DMS114 treated with DMSO at 0.1 percent for 48 hours (cell line): ENCODE measurements at regions not wholly inside any gene's neighbourhood (a gene's known extent, or its start where the extent isn't known, plus 50 kb on each side); places are given as distances from the start of the nearest gene placed in this dataset.

Source experiments
- DNase-seq: peaks from one replicate; lab custom pipeline; 2025; ENCODE audit not compliant: unreplicated experiment; lab: John Stamatoyannopoulos, UW

- DNase-seq: no peak
Measured at GRCh38 chr14:104290058-104290667, 151.8 kb downstream of the KIF26A start.

DNA sequence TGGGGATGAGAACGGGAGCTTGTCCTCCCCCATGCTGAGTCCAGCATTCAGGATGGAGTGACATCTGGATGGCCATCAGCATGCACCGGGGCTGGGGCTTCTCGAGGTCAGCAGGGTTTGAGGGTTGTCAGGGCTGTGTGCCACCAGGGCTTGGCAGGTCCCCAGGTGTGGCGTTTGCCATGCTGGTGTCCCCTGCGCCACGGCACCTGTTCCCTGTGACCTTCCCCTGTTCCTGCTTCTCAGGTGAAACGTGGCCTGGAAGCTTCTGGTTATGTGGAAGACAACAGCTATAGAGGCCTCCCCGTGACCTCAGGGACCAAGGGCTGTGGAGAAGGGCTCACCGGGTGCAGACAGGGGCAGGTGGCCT lies 152.4 kb downstream of the KIF26A start:
- no peak for DNase-seq

- DNase-seq: no peak
Measured at GRCh38 chr14:104291123-104292000, 153.0 kb downstream of the KIF26A start.

DNA sequence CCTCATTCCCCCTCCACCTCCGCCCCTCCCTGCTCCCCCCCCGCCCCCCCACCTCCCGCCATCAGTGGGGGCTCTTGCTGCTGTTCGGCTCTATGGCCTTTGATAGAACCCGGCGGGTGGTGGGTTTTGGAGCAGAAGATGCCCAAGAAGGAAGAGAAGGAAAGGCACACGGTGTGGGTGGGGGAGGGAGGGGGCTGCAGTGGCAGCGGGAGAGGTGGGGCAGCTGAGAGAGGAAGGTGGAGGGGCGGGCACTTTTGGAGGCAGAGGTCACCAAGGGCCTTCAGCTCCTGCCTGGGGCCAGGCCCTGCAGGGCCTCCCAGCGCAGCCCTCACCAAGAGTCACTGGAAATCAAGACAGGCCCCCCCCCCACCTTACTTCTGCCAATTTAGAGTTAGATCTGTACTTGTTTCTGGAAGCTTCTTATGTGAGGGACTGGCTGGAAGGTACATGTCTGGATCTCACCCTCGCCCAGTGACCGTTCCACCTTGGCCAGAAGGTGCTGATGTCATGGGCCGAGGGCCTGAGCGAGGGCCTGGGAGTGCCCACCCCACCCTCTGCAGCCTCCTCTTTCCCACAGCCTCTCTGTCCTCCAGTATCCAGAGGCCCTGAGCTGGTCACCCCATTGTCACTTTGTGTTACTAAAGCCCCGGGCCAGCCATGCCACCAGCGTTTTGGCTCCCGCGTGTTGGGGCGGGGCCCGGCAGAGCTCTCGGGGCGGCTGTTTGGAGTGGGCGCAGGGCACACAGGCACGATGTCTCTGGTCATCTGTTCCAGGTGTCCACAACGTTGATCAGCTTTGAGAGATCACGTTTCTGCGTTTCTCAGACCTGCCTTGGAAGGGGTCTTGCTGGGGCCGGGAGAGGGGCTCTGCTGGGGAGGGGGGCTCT lies 153.9 kb downstream of the KIF26A start:
- no peak for DNase-seq

DNA sequence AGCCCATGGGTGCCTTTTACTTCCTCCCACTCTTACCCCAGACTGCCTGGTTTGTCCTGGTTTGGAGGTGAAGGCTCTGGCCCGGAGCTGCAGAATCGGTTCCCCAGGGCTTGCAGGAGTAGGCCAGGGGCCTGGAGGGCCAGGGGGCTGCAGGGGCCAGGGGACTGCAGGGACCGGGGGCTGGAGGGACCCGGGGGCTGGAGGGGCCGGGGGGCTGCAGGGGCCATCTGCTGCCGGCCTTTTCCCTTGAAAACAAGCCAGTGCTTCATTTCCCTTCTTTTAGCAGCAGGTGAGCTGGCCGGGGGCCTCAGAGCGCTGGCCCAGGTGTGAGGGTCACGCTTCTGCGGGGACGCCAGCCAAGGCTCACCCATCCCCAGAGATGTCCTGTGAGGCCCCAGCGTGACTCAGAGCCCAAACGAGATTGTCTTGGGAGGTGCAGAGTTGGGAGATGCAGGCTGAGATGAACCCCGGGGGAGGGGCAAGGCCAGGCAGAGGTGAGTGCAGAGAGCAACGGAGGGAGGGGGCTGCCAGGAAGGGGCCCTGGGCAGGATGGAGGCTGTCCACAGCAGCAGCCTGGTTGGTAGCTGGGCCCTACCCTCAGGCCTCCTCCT lies 154.9 kb downstream of the KIF26A start:
- no peak for DNase-seq

GRCh38 chr14:104293851-104294627 lies 155.7 kb downstream of the KIF26A start:
- DNase-seq: no peak

DNA sequence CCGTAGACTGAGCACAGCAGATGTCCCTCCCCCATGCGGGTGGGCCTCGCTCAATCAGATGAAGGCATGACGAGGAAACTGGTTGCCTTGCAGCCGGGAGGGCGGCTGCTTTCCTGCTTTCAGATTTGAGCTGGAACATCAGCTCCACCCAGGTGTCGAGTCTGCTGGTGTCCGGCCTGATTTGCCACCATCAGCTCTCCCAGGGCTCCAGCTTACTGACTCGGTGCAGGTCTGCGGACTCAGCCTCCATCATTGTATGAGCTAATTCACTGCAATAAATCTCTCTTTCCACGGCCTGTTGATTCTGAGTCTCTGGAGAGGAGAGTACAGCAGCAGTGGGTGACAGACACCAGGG lies 156.2 kb downstream of the KIF26A start:
- DNase-seq: no peak

DNA sequence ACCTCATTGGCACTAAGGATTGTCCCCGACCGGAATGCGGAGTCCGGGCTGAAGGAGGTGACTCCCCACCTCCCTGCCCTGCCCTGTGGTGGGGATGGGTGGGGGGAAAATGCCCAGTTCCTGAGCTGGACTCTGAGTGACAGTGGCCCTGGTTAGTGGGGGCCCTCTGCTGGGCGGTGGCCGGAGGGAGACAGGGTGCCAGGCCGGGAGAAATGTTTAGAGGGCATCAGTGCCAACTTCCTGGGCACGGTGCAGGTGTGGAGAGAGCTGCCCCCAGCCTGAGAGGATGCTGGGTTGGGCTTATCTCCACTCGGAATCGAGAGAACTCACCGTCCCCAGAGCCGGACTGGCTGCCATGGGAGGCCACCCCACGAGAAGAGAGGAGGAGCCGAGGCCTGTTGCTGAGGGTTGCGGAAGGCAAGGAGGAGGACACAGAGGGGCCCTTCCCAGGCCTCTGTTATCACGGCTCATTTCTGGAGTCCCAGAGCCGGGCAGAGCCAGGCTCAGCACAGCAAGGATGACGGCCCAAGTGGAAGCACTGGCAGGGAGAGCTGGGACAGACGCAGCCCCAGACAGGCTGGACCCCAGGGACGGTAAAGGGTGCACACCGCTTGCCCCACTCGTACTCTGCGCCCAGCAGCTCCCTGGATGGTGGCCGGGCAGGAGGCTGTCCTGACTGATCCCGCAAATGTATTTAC lies 156.7 kb downstream of the KIF26A start:
- no peak for DNase-seq

- no peak for DNase-seq
Measured at GRCh38 chr14:104295681-104296387, 157.4 kb downstream of the KIF26A start.

DNA sequence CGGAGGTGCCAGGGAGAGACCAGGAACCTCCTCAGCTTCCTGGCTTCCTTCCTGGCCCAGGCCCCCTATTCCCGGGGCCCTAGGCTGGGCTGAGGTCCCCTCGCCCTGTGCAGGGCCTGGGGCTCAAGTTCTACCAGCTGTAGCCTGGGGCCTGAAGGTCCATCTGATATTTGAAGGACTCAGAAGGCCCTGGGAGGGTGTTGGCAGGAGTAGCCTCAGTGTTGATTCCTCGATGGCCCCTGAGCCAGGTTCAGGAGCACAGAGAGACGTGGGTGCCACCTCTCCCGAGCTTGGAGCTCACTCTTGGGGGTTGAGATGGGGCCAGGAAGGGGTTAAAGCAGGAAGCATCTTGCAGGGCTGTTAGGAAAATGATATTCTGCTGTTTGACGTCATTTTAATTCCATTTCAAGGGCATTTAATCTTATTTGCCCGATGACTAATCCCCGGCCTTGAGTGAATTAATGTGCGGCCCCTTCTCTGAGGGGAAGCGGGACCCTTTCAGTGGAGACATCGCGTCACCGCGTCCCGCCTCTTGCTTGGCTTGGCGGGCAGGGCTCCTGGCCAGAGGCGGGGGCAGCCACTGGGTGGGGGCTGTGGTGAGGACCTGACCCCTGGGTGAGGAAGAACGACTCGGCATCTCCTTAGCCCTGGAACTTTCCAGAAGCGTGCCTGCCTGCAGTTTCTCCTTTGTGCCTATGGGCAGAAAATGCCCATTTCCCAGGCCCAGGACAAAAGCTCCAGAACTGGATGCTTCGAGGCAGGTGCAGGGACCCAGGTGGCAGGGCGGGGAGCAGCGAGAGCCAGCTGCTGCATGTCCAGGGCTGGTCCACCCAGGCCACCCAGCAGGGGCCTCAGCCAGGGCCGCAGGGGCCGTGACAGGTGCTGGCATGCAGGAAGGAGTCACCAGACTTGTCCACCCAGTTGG lies 158.3 kb downstream of the KIF26A start:
- no peak for DNase-seq

- no peak for DNase-seq
Measured at GRCh38 chr14:104297313-104297704, 158.9 kb downstream of the KIF26A start.

GRCh38 chr14:104297721-104298401 lies 159.5 kb downstream of the KIF26A start:
- DNase-seq: no peak

GRCh38 chr14:104298458-104298857 lies 160.1 kb downstream of the KIF26A start:
- no peak for DNase-seq

GRCh38 chr14:104299993-104300761 lies 161.8 kb downstream of the KIF26A start:
- DNase-seq: no peak

- no peak for DNase-seq
Measured at GRCh38 chr14:104301731-104302460, 163.5 kb downstream of the KIF26A start.

- no peak for DNase-seq
Measured at GRCh38 chr14:104302794-104303405, 164.5 kb downstream of the KIF26A start.
